ENCODE measurements at regions not wholly inside any gene's neighbourhood (a gene's known extent, or its start where the extent isn't known, plus 50 kb on each side); places are given as distances from the start of the nearest gene placed in this dataset.
A peak's percentile ranks its signal among the peaks of the same experiment; 100 is the strongest.

DNA sequence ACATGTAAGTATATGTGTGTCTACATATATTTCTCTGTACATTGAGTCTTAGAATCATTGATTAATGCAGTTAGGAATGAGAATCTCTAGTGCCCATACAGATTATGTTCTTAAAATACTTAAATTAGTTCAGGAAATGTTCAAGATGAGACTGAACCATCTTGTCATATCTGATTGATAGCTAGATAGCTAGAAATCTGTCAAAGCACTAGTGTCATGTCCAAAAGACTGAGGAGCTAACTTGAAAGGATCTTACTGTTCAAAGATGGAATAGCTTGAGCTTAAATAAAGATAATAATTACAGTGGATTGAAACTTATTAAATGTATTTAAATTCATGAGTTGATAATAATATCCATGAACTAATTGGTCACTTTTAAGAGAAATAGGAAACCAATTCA lies 191.7 kb upstream of the TCF21 start:
- Histone ChIP-seq H3K9me3 (ENCODE audit: control insufficient read depth, insufficient read depth, low read depth, low read length) (no peaks in the 10 kb centered on the region), H2AFZ (ENCODE audit: low read length) (no peak overlapping the region), H3K4me1 (ENCODE audit: control insufficient read depth, extremely low read depth, insufficient read depth, low read length) (no peaks in the 10 kb centered on the region), H3K27ac (ENCODE audit: insufficient read depth, low read length) (no peak overlapping the region), H3K4me3 (replicated peaks in 1 of 4; ENCODE audit: control extremely low read depth in 1 of 4, insufficient read depth in 1 of 4, low read depth in 3 of 4, low read length in 4 of 4) (no peak overlapping the region), H3K36me3 (ENCODE audit: control insufficient read depth, insufficient read depth, low read length) (no peaks in the 10 kb centered on the region), H3K79me2 (ENCODE audit: control insufficient read depth, insufficient read depth, low read length) (no peaks in the 10 kb centered on the region), H3K4me2 (ENCODE audit: extremely low read depth, insufficient read depth, low read length) (no peak overlapping the region), H4K20me1 (ENCODE audit: control insufficient read depth, extremely low read depth, insufficient read depth, low read length) (no peaks in the 10 kb centered on the region), H3K27me3 (ENCODE audit: control insufficient read depth, insufficient read depth, low read length) (no peaks in the 10 kb centered on the region), H3K9ac (ENCODE audit: insufficient read depth, low read length) (no peak overlapping the region)
- TF ChIP-seq, protein P1, sequence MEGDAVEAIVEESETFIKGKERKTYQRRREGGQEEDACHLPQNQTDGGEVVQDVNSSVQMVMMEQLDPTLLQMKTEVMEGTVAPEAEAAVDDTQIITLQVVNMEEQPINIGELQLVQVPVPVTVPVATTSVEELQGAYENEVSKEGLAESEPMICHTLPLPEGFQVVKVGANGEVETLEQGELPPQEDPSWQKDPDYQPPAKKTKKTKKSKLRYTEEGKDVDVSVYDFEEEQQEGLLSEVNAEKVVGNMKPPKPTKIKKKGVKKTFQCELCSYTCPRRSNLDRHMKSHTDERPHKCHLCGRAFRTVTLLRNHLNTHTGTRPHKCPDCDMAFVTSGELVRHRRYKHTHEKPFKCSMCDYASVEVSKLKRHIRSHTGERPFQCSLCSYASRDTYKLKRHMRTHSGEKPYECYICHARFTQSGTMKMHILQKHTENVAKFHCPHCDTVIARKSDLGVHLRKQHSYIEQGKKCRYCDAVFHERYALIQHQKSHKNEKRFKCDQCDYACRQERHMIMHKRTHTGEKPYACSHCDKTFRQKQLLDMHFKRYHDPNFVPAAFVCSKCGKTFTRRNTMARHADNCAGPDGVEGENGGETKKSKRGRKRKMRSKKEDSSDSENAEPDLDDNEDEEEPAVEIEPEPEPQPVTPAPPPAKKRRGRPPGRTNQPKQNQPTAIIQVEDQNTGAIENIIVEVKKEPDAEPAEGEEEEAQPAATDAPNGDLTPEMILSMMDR (conservative IDR thresholded peaks at IDR 0.05 in 1 of 2, IDR thresholded peaks at IDR 0.05 in 1 of 2; ENCODE audit: low read depth in 1 of 2, low read length in 2 of 2): no peak
- no peak for TF ChIP-seq EZH2 (IDR thresholded peaks at IDR 0.05; ENCODE audit: low read length, missing control alignments)
- no peak for DNase-seq (ENCODE audit: low read depth in 2 of 2)

DNA sequence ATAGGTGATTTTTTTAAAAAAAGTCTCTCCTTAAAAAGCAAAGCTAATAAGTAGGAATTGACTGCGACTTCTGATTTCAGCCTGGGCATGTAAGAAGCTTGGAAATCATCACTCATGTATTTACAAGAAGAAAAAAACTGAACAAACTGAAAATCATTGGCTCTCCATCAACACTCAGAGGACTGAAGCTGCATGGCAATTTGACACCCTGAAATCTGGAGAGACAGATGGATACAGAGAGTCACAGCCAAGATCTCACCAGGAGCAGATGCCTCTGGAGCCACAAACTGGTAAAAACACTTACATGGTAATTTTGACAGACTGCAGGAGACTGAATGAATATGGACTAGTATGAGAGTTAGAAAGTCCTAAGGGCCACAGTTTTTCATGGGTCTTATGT lies 191.2 kb upstream of the TCF21 start:
- Histone ChIP-seq H3K27me3 (ENCODE audit: control insufficient read depth, insufficient read depth, low read length) (no peaks in the 10 kb centered on the region), H3K4me2 (ENCODE audit: extremely low read depth, insufficient read depth, low read length) (no peak overlapping the region), H4K20me1 (ENCODE audit: control insufficient read depth, extremely low read depth, insufficient read depth, low read length) (no peaks in the 10 kb centered on the region), H3K79me2 (ENCODE audit: control insufficient read depth, insufficient read depth, low read length) (no peaks in the 10 kb centered on the region), H2AFZ (ENCODE audit: low read length) (no peak overlapping the region), H3K9ac (ENCODE audit: insufficient read depth, low read length) (no peak overlapping the region), H3K36me3 (ENCODE audit: control insufficient read depth, insufficient read depth, low read length) (no peaks in the 10 kb centered on the region), H3K4me1 (ENCODE audit: control insufficient read depth, extremely low read depth, insufficient read depth, low read length) (no peaks in the 10 kb centered on the region), H3K27ac (ENCODE audit: insufficient read depth, low read length) (no peak overlapping the region), H3K4me3 (replicated peaks in 1 of 4; ENCODE audit: control extremely low read depth in 1 of 4, insufficient read depth in 1 of 4, low read depth in 3 of 4, low read length in 4 of 4) (no peak overlapping the region), H3K9me3 (ENCODE audit: control insufficient read depth, insufficient read depth, low read depth, low read length) (no peaks in the 10 kb centered on the region)
- DNase-seq (ENCODE audit: low read depth in 2 of 2): peak; percentile 52 to 56
- TF ChIP-seq, protein P1 (conservative IDR thresholded peaks at IDR 0.05 in 1 of 2, IDR thresholded peaks at IDR 0.05 in 1 of 2; ENCODE audit: low read depth in 1 of 2, low read length in 2 of 2): no peak
- TF ChIP-seq EZH2 (IDR thresholded peaks at IDR 0.05; ENCODE audit: low read length, missing control alignments): no peak

DNA sequence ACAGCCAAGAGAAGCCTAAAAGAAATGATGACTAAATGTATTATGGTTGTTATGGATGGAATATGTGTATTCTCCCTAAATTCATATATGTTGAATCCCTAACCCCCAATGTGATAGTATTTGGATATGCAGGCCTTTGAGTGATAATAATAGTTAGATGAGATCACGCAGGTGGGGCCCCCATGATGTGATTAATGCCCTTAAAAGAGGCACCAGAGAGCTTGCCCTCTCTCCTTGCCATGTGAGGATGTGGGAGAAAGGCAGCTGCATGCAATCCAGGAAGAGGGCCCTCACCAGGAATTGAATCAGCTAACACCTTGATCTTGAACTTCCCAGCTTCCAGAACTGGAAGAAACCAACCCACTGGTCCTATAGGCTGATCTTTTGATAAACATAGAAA lies 190.6 kb upstream of the TCF21 start:
- TF ChIP-seq, protein P1 (conservative IDR thresholded peaks at IDR 0.05 in 1 of 2, IDR thresholded peaks at IDR 0.05 in 1 of 2; ENCODE audit: low read depth in 1 of 2, low read length in 2 of 2): no peak
- H2AFZ ChIP-seq (ENCODE audit: low read length): no peak overlapping the region
- H3K4me3 ChIP-seq (replicated peaks in 1 of 4; ENCODE audit: control extremely low read depth in 1 of 4, insufficient read depth in 1 of 4, low read depth in 3 of 4, low read length in 4 of 4): no peak overlapping the region
- no peaks in the 10 kb centered on the region for H4K20me1 ChIP-seq (ENCODE audit: control insufficient read depth, extremely low read depth, insufficient read depth, low read length)
- no peaks in the 10 kb centered on the region for H3K27me3 ChIP-seq (ENCODE audit: control insufficient read depth, insufficient read depth, low read length)
- DNase-seq (ENCODE audit: low read depth in 2 of 2): no peak
- no peaks in the 10 kb centered on the region for H3K4me1 ChIP-seq (ENCODE audit: control insufficient read depth, extremely low read depth, insufficient read depth, low read length)
- H3K27ac ChIP-seq (ENCODE audit: insufficient read depth, low read length): no peak overlapping the region
- no peak overlapping the region for H3K9ac ChIP-seq (ENCODE audit: insufficient read depth, low read length)
- no peaks in the 10 kb centered on the region for H3K9me3 ChIP-seq (ENCODE audit: control insufficient read depth, insufficient read depth, low read depth, low read length)
- H3K36me3 ChIP-seq (ENCODE audit: control insufficient read depth, insufficient read depth, low read length): no peaks in the 10 kb centered on the region
- H3K4me2 ChIP-seq (ENCODE audit: extremely low read depth, insufficient read depth, low read length): no peak overlapping the region
- no peaks in the 10 kb centered on the region for H3K79me2 ChIP-seq (ENCODE audit: control insufficient read depth, insufficient read depth, low read length)

Data from fibroblast of lung (primary cell).